ENCODE measurements at regions not wholly inside any gene's neighbourhood (a gene's known extent, or its start where the extent isn't known, plus 50 kb on each side); places are given as distances from the start of the nearest gene placed in this dataset.

DNA sequence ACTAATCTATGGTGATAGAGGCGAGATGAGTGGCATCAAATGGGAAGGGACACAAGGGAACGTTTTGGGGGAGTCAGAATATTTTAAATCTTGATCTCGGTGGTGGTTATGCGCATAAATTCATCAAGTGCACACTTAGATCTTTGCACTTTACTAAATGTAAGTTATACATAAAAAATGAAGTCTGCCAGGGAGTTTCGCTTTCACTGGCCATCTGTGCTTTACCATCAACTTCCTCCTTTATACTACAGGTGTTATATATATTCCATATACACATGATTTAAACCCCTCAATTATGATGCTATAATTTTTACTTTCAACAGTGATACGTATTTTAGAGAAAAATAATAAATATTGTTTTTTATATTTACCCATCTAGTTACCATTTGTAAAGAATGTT is 97.6 kb upstream of the AKIRIN2 start:
- DNase-seq = no peak

DNA sequence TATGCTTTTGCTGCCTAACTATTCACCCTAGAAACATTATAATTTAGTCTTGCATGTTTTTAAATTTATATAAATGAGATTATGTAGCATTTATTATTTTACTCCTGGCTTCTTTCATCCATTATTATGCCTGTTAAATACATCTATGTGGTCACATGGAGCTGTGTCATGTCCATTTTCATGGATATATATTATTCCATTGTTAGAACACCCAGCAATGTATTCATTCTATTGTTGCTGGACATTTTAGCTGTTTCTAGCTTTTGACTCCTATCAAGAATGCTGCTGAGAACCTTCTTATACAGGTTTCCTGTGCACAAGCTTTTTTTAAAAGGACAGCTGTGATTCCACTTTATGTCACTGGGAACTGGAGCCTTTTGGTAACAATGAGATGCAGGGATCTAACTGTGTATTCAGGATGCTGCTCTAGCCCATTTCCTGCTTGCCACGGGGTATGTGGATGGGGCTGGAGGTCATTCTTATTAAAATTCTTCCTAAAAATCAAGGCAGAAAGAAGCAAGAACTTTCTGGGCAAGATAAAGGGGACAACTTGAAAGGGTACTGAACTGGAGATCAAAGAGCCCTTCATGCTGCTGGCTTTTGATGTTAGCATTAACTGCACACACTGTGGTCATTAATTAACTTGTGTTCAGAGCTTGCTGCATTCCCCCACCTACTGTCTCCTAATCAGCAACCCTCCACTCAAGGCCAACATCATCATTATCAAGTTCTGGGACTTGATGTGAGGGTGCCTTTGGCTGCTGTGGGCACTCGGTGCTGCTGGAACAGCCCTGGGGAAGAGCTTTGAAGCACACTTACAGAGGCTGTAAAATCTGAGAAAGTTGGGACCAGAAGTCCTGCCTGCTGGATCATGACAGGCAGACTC is 96.6 kb upstream of the AKIRIN2 start:
- DNase-seq = no peak

DNA sequence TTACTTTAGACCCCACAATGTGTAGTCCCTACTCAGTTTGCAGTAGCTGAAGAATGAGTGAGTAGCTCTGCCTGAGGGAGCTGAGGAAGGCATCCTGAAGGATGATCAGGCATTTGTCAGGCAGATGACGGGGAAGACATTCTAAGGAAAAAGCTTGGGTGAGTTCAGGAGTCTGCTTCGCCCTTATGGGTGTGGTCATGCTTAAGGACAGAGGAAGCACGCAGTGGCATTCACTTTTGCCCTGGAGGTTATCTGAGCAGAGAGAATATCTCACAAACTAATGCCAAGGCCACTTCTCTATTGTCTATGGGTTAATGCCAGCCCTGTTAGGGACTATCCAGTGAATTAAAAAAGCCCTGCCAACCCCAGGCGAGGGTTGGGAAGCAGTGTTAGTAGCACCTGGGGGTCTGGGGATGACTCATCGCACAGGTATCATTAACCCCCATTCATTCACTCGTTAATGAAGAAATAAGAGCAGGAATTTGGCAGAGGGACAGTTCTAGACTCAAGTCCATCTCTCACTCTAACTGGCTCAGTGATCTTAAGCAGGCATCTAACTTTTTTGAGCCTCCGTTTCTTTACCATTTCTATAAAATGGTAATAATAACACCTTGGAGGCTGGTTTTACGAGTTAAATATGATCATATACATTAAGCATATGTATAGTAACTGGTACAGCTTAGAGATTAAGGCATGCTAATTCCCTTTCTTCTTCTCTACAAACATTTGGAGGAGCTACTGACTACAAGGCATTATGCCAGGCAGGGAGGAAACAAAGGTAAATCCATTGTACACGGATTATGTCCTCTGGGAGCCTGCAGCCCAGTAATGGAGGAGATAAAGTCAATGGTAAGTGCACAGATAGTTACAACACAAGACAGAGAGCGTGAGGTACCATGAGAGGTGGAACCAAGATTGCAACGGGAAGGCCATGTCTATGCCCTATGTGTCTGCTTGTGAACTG is 93.2 kb upstream of the AKIRIN2 start:
- no peak for DNase-seq

DNA sequence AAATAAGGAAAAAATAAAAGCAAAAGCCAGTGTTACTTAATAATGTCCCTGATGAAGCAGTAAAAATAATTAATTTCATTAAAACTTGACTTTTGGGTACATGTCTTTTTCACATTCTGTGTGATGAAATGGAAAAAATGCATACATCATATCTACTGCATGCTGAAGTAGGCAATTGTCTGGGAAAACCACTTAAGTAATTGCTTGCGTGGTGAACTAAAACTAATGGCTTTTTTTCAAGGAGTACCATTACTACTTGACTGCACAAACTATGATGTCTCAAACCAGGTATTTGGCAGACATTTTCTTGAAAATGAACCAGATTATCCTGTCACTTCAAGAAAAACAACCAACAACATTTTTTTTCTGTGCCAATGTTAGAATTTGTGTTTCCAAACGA is 91.3 kb upstream of the AKIRIN2 start:
- no peak for DNase-seq

DNA sequence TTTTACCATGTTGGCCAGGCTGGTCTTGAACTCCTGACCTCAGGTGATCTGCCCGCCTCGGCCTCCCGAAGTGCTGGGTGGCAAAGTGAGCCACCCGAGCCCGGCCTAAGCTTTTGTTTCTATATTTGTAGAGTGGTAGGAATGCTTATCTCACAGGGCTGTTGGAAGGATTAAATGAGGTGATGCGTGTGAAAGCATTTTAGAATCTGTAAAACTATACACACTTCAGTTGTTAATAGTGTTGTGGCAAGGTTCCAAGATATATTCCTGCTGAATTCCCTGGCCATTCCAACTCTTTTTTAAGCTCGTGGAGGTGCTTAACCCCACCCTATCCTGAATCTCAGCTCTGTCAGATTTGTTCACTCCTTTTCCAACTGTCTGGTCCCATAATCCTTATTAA is 89.9 kb upstream of the AKIRIN2 start:
- DNase-seq = no peak

DNA sequence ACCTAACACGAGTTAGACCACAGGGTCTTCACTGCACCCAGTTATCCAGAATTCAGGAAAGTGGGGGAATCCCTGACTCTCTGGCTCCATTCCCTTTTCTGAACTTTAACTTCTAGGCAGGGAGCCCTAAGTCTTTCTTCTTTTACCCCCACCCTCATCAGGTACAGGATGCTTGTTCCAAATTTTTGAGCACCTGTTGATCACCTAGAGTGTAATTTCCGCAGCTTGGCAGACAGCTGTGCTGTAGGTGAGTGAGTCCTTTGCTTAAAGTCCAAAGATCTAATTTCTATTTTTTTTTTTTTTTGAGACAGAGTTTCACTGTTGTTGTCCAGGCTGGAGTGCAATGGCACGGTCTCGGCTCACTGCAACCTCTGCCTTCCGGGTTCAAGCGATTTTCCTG is 89.5 kb upstream of the AKIRIN2 start:
- DNase-seq = no peak

DNA sequence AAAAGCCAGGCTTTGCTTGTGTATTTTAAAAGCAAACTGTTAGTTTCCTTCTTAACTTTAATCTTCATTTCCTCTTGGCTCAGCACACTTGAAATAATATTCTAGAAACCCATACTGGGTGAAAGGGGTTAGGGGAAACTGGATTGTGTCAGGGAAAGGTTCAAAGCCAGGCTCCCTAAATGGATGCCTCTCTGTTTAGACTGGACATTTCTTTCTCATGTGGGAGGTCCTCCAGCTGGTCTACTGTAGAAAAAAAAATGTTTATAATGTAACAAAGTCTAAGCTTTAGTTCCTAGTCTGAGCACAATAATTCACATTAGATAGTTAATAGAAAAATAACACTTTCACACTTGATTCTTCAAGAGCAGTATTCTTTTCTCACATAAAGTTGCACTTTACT is 89.0 kb upstream of the AKIRIN2 start:
- no peak for DNase-seq

DNA sequence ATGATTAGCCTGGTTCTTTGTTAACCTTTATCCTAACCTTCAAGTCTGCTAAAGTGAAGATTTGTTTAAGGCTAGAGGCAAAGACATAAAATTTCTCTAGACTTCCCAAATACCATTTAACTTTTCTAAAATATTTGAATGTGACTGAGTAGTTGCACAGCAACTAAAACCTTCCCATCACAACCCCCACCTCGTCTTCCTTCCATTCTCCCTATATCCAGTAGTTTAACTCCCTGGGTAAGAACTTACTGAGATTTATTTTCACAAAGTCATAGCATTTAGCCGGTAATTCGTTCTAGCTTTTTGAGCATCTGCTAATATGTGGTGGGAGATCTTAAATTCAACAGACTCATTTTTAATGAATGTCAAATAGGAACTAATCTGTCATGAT is 87.9 kb upstream of the AKIRIN2 start:
- DNase-seq = no peak

DNA sequence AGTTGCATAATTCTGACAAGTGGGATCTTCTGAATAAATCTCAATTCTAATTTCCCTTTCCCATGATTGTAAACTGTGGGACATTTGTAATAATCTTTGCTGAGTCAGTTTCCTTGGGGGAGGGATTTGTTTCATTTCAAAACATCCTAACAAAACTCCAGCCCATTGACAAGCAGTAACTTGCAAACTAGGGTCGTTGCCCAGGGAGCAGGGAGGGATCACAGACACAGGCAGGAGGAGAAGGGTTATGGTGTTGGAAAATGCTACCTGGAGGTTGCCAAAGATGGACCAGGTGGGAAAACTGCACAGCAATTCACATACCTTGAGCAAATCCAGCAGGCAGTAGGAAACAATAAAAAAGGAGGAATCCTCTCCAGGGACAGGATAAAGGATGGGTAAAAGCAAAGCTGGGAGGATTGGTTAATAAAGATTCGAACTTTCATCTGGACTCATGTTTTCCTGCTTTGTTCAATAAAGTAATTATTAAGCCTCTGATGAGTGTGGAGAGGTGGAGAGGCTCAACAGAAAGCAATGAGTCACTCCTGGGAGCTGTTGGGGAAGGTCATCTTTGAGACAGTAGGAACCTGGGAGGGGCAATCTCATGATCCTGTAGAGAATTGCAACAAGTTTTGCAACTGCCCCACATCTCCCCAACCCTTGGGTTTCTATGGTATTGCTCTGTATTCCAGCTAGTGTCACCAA is 87.3 kb upstream of the AKIRIN2 start:
- peak; percentile 88 to 92 (median 92) for DNase-seq

DNA sequence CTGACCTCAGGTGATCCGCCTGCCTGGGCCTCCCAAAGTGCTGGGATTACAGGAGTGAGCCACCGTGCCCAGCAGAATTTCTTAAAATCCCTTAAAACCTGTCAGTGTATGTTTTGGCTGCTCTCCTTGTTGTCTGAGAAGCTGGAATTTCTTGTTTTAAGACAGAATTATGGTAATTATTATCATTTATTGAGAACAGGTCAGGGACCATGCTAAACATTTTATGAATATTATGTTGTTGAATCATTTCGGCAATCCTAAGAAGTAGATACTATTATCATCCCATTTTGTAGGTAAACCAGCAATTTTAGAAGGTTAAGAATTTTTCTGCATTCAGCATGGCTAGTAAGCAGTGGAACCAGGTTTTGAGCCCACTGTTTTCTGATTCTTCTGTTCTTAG is 86.1 kb upstream of the AKIRIN2 start:
- no peak for DNase-seq

DNA sequence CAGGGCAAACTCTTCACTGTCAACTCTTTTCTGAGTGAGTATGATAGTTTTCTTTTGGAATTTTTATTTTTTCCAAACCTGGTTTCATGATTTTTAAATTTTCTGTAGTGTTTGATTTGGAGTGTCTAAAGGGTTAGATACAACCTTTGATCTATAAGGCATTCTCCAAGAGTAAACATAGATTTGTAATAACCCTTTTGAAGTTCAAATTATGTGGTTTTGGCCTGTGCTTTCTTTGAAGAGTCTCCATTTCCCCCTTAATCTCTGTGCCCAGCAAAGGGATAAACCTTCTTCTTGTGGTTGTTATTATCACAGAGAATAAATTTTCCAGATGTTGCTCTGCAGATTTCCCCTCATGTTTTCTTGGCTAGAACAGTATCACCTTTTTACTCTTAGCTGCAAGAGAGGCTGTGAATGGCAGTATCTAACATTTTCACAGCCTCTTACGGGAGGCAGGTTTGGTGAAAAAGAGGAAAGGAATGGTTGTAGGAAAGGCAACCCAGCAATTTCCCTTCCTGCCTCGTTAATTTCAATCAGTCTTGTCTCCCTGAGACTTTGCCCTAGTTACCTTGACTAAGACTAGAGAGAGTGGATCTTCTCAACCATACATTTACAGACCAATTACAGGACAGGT is 83.3 kb upstream of the AKIRIN2 start:
- no peak for DNase-seq

DNA sequence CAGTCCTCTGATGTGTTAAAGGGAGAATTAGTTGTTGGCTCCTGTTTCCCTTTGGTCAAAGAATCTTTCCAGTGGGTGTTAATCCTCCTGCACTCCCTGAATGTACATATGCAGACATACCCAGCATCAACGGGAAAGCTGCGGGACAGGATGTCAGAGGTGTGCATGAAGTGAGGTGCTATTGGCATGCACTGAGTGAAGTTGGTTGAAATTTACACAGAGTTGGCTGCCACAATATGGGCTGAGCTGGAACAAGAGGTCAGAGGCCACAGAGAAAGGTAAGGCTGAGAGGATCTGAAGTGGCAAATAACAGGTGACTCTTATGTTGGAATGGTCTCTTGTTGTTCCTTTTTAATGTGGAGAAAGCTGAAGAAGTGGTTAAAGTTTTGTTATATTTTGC is 82.7 kb upstream of the AKIRIN2 start:
- DNase-seq = no peak

DNA sequence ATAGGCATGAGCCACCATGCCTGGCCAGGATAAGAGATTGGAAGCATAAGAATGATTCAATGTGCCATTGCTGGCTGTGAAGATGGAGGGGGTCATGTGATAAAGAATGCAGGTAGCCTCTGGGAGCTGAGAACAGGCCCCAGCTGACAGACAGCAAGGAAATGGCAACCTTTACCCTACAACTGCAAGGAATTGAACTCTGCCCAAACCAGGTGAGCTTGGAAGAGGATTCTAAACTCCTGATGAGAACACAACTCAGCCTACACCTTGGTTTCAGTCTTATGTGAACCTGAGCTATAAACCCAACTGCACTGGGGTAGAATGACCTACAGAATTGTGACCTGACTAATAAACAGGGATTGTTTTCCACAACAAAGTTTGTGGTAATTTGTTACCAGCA is 82.0 kb upstream of the AKIRIN2 start:
- no peak for DNase-seq

DNA sequence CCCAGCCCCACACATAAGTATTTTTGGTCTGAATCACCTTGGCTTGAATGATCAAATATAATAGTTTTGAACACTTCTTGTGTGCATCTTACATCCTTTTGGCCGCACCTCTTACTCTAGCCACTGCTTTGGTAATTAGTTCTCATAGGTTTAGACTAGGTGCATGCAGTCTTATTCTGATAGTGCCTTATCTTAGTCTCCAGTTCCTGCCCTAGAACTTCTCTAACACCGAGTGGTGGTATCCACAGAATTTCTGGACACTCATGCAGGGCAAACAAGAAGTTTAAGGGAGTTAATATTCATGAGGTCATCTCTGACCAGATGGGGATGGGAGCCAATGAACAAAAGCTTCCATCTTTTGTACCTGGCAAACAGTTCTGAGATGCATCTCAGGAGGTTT is 77.5 kb upstream of the AKIRIN2 start:
- DNase-seq = no peak

DNA sequence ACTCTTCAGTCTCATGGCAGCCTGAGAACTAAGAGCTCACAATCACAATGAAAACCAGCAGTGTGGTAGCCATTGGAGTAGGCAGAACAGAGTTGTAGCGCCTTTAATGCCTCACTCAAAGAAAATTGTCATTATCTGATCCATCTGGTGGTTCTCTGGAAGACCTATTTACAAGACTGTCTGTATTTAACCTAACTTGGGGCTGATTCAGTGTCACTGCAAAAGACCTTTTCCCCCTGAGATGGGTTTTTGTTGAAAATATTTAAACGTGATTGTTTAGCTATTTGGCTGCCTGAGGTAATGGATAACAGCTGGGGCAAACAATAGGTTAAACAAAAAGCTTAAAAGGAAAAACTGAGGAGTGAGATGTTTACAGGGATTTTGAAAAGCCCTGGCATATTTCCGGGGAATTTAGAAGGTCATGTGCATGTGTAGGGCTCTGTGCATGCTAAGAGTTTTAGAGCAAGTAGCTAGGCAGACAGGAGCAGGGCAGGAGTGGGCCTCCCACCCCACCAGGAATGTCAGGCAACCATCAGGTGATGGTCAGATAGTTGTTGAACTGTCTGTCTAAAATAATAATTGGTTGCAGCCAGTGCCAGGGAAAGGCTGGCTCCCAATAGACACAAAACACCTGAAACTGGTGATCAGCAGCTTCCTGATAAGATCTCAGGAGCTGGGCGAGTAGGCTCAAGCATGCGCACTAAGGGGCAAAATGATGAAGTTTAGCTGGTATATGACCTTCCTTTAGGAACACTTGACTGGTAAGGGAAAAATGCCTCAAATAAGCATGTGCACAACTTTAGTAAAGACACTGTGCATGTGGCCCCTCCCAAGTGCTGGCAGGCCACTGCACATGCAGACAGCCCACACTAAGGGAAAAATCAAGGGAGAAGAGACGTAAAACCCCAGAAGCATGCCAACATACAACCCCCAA is 70.8 kb upstream of the AKIRIN2 start:
- DNase-seq = no peak

DNA sequence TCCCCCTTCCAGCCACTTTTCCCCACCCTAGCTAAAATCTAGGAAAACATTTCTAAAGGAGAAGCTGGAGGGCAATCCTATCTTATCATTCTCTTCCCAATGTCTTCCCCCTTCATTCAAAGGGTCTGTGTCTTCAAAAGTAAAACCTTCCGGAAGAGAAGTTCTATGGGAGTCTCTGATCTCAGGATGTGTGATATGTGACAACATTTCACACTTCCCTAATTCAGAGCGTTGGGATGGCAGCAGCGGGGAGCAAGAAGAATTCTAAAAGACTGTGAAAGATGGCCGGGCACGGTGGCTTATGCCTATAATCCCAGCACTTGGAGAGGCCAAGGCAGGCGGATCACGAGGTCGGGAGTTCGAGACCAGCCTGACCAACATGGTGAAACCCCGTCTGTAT is 65.4 kb upstream of the AKIRIN2 start:
- peak; percentile 33 to 47 (median 41) for DNase-seq

DNA sequence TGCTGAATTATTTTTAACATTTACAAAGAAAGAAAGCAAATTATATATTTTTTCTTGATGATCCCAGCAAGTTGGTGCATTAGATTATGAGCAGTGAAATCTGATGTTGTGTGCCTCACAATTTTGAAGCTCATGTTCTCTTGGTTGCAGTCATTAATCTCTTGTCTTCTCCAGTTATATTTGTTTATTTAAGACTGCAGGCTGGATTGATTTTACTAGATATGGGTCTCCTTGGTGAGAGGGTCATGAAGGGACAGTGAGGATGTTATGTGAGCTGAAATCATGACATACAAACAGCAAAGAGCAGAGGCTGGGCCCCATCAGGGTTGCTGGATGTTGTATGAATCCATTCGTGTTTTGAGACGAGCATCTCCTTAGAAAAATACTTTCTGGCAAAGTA is 64.2 kb upstream of the AKIRIN2 start:
- DNase-seq = no peak

DNA sequence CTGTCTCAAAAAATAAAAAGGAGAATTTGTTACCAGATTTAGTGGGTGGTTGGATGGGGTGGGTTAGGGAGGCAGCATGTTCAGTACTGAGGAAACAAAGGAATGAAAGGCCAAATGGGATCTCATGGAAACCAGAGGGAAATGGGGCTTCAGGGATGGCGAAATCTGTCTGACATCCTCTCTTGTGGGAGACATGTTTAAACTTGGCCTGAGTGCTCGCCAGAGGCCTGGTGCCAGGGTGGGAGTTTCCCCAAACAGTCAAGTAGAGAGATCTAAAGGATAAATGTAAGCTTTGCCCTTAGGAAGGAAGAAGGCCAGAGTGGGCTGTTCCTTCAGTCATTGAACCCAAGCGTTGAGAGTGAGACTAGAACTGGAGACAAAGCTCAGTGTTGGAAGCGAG is 61.9 kb upstream of the AKIRIN2 start:
- DNase-seq = peak; percentile 16 to 39 (median 28)

DNA sequence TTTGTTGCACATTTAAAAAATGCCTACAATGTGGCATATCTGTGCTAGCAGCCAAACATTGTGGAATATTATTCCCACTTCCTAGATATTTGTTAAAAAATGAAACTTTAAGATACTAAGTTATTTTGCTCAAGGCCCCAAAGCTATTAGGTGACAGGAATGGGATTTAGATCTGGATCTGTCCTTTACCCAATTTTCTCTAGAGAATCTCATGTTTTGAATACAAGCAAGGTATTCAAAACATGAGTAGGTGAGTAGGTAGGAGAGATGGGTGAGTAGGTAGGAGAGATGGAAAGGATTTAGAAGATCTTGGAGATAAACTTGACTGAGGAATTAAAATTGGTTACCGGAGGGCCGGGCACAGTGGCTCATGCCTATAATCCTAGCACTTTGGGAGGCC is 61.2 kb upstream of the AKIRIN2 start:
- no peak for DNase-seq

DNA sequence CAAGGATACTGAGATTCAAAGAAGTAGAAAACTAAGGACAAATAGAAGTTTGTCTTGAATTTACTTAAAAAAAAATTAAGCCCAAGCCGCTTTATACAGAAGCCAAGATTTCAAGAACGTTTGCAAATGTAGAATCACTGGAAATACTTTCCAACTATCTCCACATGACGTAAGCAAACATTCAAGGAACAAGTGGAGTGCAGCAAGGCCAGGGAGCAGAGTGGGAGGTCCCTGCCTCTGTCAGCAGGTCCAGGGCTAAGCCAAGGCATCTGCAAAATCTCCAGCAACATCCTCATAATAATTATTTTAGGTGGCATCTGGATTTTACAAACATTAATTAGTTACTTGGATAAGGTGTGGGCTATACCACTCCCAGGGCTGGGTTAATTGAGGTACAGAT is 60.1 kb upstream of the AKIRIN2 start:
- no peak for DNase-seq

DNA sequence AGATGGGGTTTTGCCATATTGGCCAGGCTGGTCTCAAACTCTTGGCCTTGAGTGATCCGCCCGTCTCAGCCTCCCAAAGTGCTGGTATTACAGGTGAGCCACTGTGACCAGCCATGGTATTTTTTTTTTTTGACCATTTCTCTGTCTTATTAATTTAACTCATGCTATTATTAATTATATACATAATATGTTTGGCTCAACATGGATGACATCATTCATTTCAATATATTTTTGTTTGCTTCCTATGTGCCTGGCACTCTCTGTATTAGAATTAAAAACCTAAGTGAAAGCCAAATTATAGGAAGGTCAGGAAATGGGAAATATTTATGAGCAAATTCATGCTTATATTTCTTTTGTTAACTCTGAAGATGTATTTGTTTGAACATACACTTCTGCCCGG is 55.8 kb upstream of the AKIRIN2 start:
- DNase-seq = no peak

DNA sequence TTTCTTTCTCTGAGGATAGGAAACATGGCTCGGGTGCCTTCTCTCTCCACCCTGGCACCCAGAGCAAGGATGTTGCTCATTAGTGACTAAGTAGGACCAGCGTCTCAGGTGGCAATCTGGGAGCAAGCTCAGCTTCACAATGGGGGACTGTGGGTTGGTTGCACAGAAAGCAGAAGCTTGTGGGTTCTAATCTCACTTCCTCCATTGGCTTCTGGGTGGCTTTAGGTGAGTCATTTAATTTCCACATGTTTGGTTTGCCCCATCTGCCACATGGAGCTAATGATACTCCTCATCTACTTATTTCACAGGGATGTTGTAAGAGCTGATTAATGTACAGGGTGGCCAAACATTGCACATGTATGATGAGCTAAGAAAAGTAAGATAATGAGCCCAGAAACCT is 54.8 kb upstream of the AKIRIN2 start:
- DNase-seq = peak; percentile 92 to 97 (median 96)
